CD14-positive monocyte (primary cell): ENCODE measurements at regions not wholly inside any gene's neighbourhood (a gene's known extent, or its start where the extent isn't known, plus 50 kb on each side); places are given as distances from the start of the nearest gene placed in this dataset.

Experiments used
- DNase-seq, 3 donors: peaks; one replicate each; pipeline ENCODE4 v3.0.0-alpha.2; 2011 to 2022
- H2AFZ ChIP-seq: 2 replicates; pipeline ENCODE4 v1.6.0; 2012; ENCODE audit warnings: mild to moderate bottlenecking, low read depth, low read length, inconsistent platforms; ENCODE audit not compliant: insufficient read depth, poor library complexity, severe bottlenecking
- H3K27ac ChIP-seq, 2 donors: 1 replicate in 1 of 2; 2 replicates in 1 of 2; pipeline ENCODE4 v1.5.1; 2012 to 2013; ENCODE audit warnings: low read length in 2 of 2, control low read depth in 1 of 2, inconsistent platforms in 1 of 2, low read depth in 1 of 2, mild to moderate bottlenecking in 1 of 2
- H3K27me3 ChIP-seq, 2 donors: one replicate each; pipeline versions ENCODE4 v1.6.0 to v1.6.1; 2011 to 2013; ENCODE audit warnings: low read length in 2 of 2; ENCODE audit not compliant: control insufficient read depth in 2 of 2, insufficient read depth in 2 of 2
- H3K36me3 ChIP-seq, 2 donors: replicated peaks in 1 of 2; 1 replicate in 1 of 2; 2 replicates in 1 of 2; pipeline versions ENCODE4 v1.5.1 to v1.6.1; 2012 to 2013; ENCODE audit warnings: low read length in 2 of 2, control low read depth in 1 of 2, inconsistent platforms in 1 of 2, mild to moderate bottlenecking in 1 of 2; ENCODE audit not compliant: insufficient read depth in 2 of 2, control insufficient read depth in 1 of 2
- H3K4me1 ChIP-seq, 2 donors: 1 replicate in 1 of 2; 2 replicates in 1 of 2; pipeline versions ENCODE4 v1.5.1 to v1.6.1; 2012 to 2013; ENCODE audit warnings: low read length in 2 of 2, control low read depth in 1 of 2, inconsistent platforms in 1 of 2, mild to moderate bottlenecking in 1 of 2, moderate library complexity in 1 of 2; ENCODE audit not compliant: insufficient read depth in 2 of 2, control insufficient read depth in 1 of 2
- H3K4me2 ChIP-seq: replicated peaks from 2 replicates; pipeline ENCODE3; 2012; ENCODE audit warnings: low read length, moderate library complexity, mild to moderate bottlenecking; ENCODE audit not compliant: poor library complexity, severe bottlenecking; ENCODE audit errors: extremely low read depth
- H3K4me3 ChIP-seq, 3 experiments: fragments of 200-600 bp in 1 of 3; sonication (generic) in 1 of 3; replicated peaks in 1 of 3; 1 replicate in 2 of 3; 2 replicates in 1 of 3; pipeline ENCODE4 v1.5.1; 2011 to 2013; ENCODE audit warnings: low read length in 3 of 3, mild to moderate bottlenecking in 3 of 3, control low read depth in 2 of 3, low read depth in 2 of 3, inconsistent platforms in 1 of 3, moderate library complexity in 1 of 3
- H3K79me2 ChIP-seq: 2 replicates; pipeline ENCODE4 v1.6.0; 2012; ENCODE audit warnings: mild to moderate bottlenecking, control low read depth, inconsistent platforms, low read length, moderate library complexity; ENCODE audit not compliant: insufficient read depth
- H3K9ac ChIP-seq: 2 replicates; pipeline ENCODE4 v1.6.0; 2017; ENCODE audit warnings: low read length, mild to moderate bottlenecking; ENCODE audit not compliant: insufficient read depth, poor library complexity, severe bottlenecking
- H3K9me3 ChIP-seq, 2 donors: replicated peaks in 1 of 2; 1 replicate in 1 of 2; 2 replicates in 1 of 2; pipeline versions ENCODE4 v1.5.1 to v1.6.1; 2012 to 2013; ENCODE audit warnings: low read length in 2 of 2, control low read depth in 1 of 2; ENCODE audit not compliant: control insufficient read depth in 1 of 2, insufficient read depth in 1 of 2
- H4K20me1 ChIP-seq: 2 replicates; pipeline ENCODE4 v1.6.0; 2012; ENCODE audit warnings: mild to moderate bottlenecking, low read length, control low read depth, moderate library complexity; ENCODE audit not compliant: insufficient read depth
- H3K27ac Mint-ChIP-seq, 7 donors: one replicate each; pipeline ENCODE4 v1.8.0; 2020; ENCODE audit warnings: mild to moderate bottlenecking in 7 of 7, mixed read lengths in 7 of 7, moderate library complexity in 6 of 7, inconsistent platforms in 2 of 7
- H3K27me3 Mint-ChIP-seq, 3 donors: one replicate each; pipeline ENCODE4 v1.8.0; 2021 to 2022; ENCODE audit warnings: low read depth in 3 of 3, mild to moderate bottlenecking in 3 of 3, mixed read lengths in 3 of 3, moderate library complexity in 3 of 3, inconsistent platforms in 1 of 3
- H3K36me3 Mint-ChIP-seq, 2 donors: one replicate each; pipeline ENCODE4 v1.8.0; 2020; ENCODE audit warnings: mixed read lengths in 2 of 2, inconsistent platforms in 1 of 2, mild to moderate bottlenecking in 1 of 2
- H3K4me1 Mint-ChIP-seq: one replicate; pipeline ENCODE4 v1.8.0; 2020; ENCODE audit warnings: mild to moderate bottlenecking, mixed read lengths
- H3K4me3 Mint-ChIP-seq, 2 donors: one replicate each; pipeline ENCODE4 v1.8.0; 2020; ENCODE audit warnings: mild to moderate bottlenecking in 2 of 2, mixed read lengths in 2 of 2, moderate library complexity in 1 of 2
- H3K9me3 Mint-ChIP-seq, 7 donors: one replicate each; pipeline ENCODE4 v1.8.0; 2020 to 2022; ENCODE audit warnings: mixed read lengths in 7 of 7, mild to moderate bottlenecking in 6 of 7, moderate library complexity in 6 of 7, inconsistent platforms in 2 of 7
- CTCF ChIP-seq: fragments of 200-600 bp; IDR thresholded peaks from one replicate; pipeline ENCODE4 v1.8.0; 2022; ENCODE audit warnings: antibody characterized with exemption, mild to moderate bottlenecking
- WGBS: methylation state at CpG from one replicate; pipeline ENCODE4 v1.1.5; 2013; ENCODE audit warnings: missing lambda C conversion rate; ENCODE audit not compliant: insufficient coverage; 5-methylcytosine and 5-hydroxymethylcytosine counted together
- intact Hi-C, 2 donors: fragments of 100-400 bp; cut with micrococcal nuclease; formaldehyde crosslinking; loops; one replicate each; pipeline versions ENCODE4 v1.15.0 to v1.15.1; 2023

GRCh38 chr3:180324791-180325190, 277.2 kb upstream of the TTC14 start:
- no peaks in the 10 kb centered on the region for H4K20me1 ChIP-seq
- DNase-seq: no peak
- H3K9ac ChIP-seq: no peak overlapping the region
- H3K4me2 ChIP-seq: no peak overlapping the region
- TF ChIP-seq CTCF: no peak
- H3K27ac ChIP-seq: no peak overlapping the region
- H3K4me1 Mint-ChIP-seq: no peaks in the 10 kb centered on the region
- H3K27me3 Mint-ChIP-seq: no peaks in the 10 kb centered on the region
- no peak overlapping the region for H3K27ac Mint-ChIP-seq
- H3K27me3 ChIP-seq: no peaks in the 10 kb centered on the region
- H3K9me3 Mint-ChIP-seq: peaks cover 0 to 16% (median 4%) of the 10 kb centered on the region in 7 donors
- no peak overlapping the region for H3K4me3 ChIP-seq
- H3K4me3 Mint-ChIP-seq: no peak overlapping the region
- no peaks in the 10 kb centered on the region for H3K4me1 ChIP-seq
- WGBS: 92% methylated on average over 17 of the region's 19 CpGs
- H2AFZ ChIP-seq: no peak overlapping the region
- no peaks in the 10 kb centered on the region for H3K36me3 Mint-ChIP-seq
- peaks cover 0 to 15% of the 10 kb centered on the region in 2 donors for H3K9me3 ChIP-seq
- H3K79me2 ChIP-seq: no peaks in the 10 kb centered on the region
- H3K36me3 ChIP-seq: no peaks in the 10 kb centered on the region
- intact Hi-C loops: no loop called here

- no peak overlapping the region for H2AFZ ChIP-seq
- no peak for DNase-seq
- H3K4me1 Mint-ChIP-seq: no peaks in the 10 kb centered on the region
- H3K27me3 ChIP-seq: no peaks in the 10 kb centered on the region
- intact Hi-C loops: no loop called here
- no peak for TF ChIP-seq CTCF
- no peaks in the 10 kb centered on the region for H4K20me1 ChIP-seq
- no peaks in the 10 kb centered on the region for H3K4me1 ChIP-seq
- no peak overlapping the region for H3K27ac ChIP-seq
- 74% methylated on average over 4 of the region's 7 CpGs for WGBS
- H3K79me2 ChIP-seq: no peaks in the 10 kb centered on the region
- H3K9me3 Mint-ChIP-seq: peaks cover 0 to 16% (median 4%) of the 10 kb centered on the region in 7 donors
- H3K27ac Mint-ChIP-seq: no peak overlapping the region
- H3K4me2 ChIP-seq: no peak overlapping the region
- no peak overlapping the region for H3K9ac ChIP-seq
- H3K4me3 Mint-ChIP-seq: no peak overlapping the region
- no peak overlapping the region for H3K4me3 ChIP-seq
- no peaks in the 10 kb centered on the region for H3K27me3 Mint-ChIP-seq
- H3K36me3 ChIP-seq: no peaks in the 10 kb centered on the region
- no peaks in the 10 kb centered on the region for H3K36me3 Mint-ChIP-seq
- peaks cover 0 to 15% of the 10 kb centered on the region in 2 donors for H3K9me3 ChIP-seq
These were observed 276.4 kb upstream of the TTC14 start for GRCh38 chr3:180325533-180325932.
